ENCODE measurements at regions not wholly inside any gene's neighbourhood (a gene's known extent, or its start where the extent isn't known, plus 50 kb on each side); places are given as distances from the start of the nearest gene placed in this dataset.
"Not testable (repeated sequence)": the region's sequence is repeated elsewhere in the genome, so short reads cannot be mapped to it uniquely, and the experiment has no call there.

DNA sequence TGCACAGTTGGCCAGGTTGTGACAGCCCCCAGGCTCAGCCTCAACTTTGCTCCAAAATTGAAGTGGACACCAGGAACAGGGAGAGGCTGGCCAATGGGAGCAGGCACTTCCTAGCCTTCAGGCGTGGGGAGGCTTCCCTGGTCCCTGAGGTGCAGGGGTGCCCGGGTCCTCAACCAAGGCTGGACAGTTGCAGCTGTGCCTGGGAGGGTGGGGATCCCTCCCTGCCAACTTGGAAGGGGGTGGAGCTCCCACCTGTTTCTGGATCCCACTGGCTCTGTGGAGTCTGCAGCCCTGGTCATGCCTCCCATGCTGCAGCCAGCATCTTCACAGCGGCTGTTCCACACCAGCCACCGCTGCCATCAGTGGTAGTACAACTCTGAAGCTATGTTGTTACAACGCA is 502.8 kb upstream of the SLITRK5 start:
- DNase-seq = no peak
- 88 to 96% (median 92%) methylated on average over 5 of the region's 5 CpGs for WGBS, 5 donors

DNA sequence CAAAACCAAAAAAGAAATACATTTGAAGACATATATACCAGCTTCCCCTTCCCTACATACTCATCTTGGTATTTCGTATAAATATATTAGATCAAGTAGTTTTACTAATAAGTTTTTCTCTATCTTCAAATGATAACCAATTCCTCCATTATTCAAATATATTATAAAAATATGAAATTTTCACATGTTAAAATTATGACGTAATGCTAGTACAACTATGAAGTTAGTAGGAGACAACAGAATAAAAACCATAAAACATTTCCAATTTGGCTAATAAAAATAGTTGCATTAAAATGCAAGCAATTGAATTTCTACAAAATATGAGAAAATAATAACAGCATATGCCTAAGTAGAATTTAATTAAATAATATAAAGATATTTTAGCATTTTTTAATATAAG is 501.8 kb upstream of the SLITRK5 start:
- no peak for TF ChIP-seq POLR2A (IDR thresholded peaks at IDR 0.05)
- no peak for TF ChIP-seq POLR2AphosphoS5 (IDR thresholded peaks at IDR 0.05)
- no peak for TF ChIP-seq CTCF (IDR thresholded peaks at IDR 0.05)
- no peak for TF ChIP-seq EP300 (IDR thresholded peaks at IDR 0.05)
- Histone ChIP-seq H3K9me3 (peaks cover 0 to 18% (median 0%) of the 10 kb centered on the region in 4 donors), H3K27me3 (no peaks in the 10 kb centered on the region), H3K4me1 (no peaks in the 10 kb centered on the region), H3K4me3 (no peak overlapping the region), H3K36me3 (no peaks in the 10 kb centered on the region), H3K27ac (no peak overlapping the region)
- DNase-seq = no peak
- WGBS, 5 donors = 88 to 95% (median 94%) methylated on average over 2 of the region's 2 CpGs
- intact Hi-C loops (cut with DNase I; ENCODE audit: low total_unique reads) = no loop called here

More for the DNA sequence above, 502.8 kb upstream of the SLITRK5 start:
- no peaks in the 10 kb centered on the region for H3K27me3 ChIP-seq
- peaks cover 0 to 18% (median 0%) of the 10 kb centered on the region in 4 donors for H3K9me3 ChIP-seq
- TF ChIP-seq CTCF (IDR thresholded peaks at IDR 0.05) = no peak
- H3K4me1 ChIP-seq = no peaks in the 10 kb centered on the region
- no peak overlapping the region for H3K4me3 ChIP-seq
- H3K27ac ChIP-seq = no peak overlapping the region
- intact Hi-C loops (cut with DNase I; ENCODE audit: low total_unique reads) = no loop called here
- no peaks in the 10 kb centered on the region for H3K36me3 ChIP-seq

- no peaks in the 10 kb centered on the region for H3K4me1 ChIP-seq
- H3K27me3 ChIP-seq = no peaks in the 10 kb centered on the region
- no peak overlapping the region for H3K27ac ChIP-seq
- intact Hi-C loops (cut with DNase I; ENCODE audit: low total_unique reads) = no loop called here
- TF ChIP-seq POLR2AphosphoS5 (IDR thresholded peaks at IDR 0.05) (no peak), EP300 (IDR thresholded peaks at IDR 0.05) (no peak), POLR2A (IDR thresholded peaks at IDR 0.05) (no peak), CTCF (IDR thresholded peaks at IDR 0.05) (no peak)
- H3K9me3 ChIP-seq = peaks cover 0 to 10% (median 0%) of the 10 kb centered on the region in 4 donors
- DNase-seq = no peak
- WGBS, 5 donors = 50 to 60% (median 55%) methylated on average over 4 to 7 of the region's 7 CpGs
- no peak overlapping the region for H3K4me3 ChIP-seq
- no peaks in the 10 kb centered on the region for H3K36me3 ChIP-seq
These were observed 498.9 kb upstream of the SLITRK5 start for GRCh38 chr13:87172166-87172835.

DNA sequence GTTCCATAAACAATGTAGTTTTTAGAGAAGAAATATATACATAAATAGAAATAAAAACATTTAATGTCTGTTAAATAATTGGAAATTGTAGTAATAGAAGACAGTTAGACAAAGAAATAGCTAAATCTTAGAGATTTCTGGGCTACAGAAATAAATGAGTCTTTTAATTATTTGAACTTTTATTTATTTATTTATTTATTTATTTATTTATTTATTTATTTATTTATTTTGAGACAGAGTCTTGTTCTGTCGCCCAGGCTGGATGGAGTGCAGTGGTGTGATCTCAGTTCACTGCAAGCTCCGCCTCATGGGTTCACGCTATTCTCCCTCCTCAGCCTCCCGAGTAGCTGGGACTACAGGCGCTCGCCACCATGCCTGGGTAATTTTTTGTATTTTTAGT is 486.0 kb upstream of the SLITRK5 start:
- H3K27me3 ChIP-seq; H3K9me3 ChIP-seq; H3K4me3 ChIP-seq; H3K36me3 ChIP-seq; intact Hi-C loops (cut with DNase I; ENCODE audit: low total_unique reads); H3K4me1 ChIP-seq; DNase-seq; H3K27ac ChIP-seq: not testable (repeated sequence)
- 93 to 95% (median 94%) methylated on average over 6 of the region's 6 CpGs for WGBS, 5 donors

DNA sequence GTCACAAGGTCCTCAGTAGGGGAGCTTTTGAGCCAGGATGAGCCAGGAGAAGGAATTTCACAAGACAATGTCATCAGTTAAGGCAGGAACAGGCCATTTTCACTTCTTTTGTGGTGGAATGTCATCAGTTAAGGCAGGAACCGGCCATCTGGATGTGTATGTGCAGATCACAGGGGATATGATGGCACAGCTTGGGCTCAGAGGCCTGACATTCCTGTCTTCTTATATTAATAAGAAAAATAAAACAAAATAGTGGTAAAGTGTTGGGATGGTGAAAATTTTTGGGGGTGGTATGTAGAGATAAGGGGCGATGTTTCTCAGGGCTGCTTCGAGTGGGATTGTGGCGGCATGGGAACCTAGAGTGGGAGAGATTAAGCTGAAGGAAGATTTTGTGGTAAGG is 484.5 kb upstream of the SLITRK5 start:
- WGBS, 5 donors = 82 to 87% (median 84%) methylated on average over 4 of the region's 4 CpGs
- H3K4me3 ChIP-seq; H3K9me3 ChIP-seq; intact Hi-C loops (cut with DNase I; ENCODE audit: low total_unique reads); H3K27ac ChIP-seq; H3K27me3 ChIP-seq; H3K36me3 ChIP-seq; H3K4me1 ChIP-seq; DNase-seq: not testable (repeated sequence)

GRCh38 chr13:87191485-87191884 is 479.7 kb upstream of the SLITRK5 start:
- H3K9me3 ChIP-seq; H3K4me1 ChIP-seq; intact Hi-C loops (cut with DNase I; ENCODE audit: low total_unique reads); H3K27ac ChIP-seq; DNase-seq; H3K4me3 ChIP-seq; H3K27me3 ChIP-seq; H3K36me3 ChIP-seq: not testable (repeated sequence)
- WGBS, 5 donors = 67 to 80% (median 70%) methylated on average over 8 of the region's 8 CpGs

Measured in stomach (tissue), 8 donors.